Transverse colon (tissue), 4 donors: ENCODE measurements at regions not wholly inside any gene's neighbourhood (a gene's known extent, or its start where the extent isn't known, plus 50 kb on each side); places are given as distances from the start of the nearest gene placed in this dataset.
"Not testable (repeated sequence)": the region's sequence is repeated elsewhere in the genome, so short reads cannot be mapped to it uniquely, and the experiment has no call there.

ENCODE experiments used
- DNase-seq: peaks from one replicate; pipeline ENCODE4 v3.0.0-alpha.2; 2019
- H3K27ac ChIP-seq, 4 donors: fragments of 200-600 bp; sonication (generic); 2 replicates each; pipeline ENCODE4 v1.5.1; 2016 to 2018; ENCODE audit warnings: inconsistent platforms in 4 of 4
- H3K27me3 ChIP-seq: fragments of 200-600 bp; sonication (generic); 2 replicates; pipeline ENCODE4 v1.5.1; 2017; ENCODE audit warnings: inconsistent platforms
- H3K36me3 ChIP-seq, 4 donors: fragments of 200-600 bp; sonication (generic); 2 replicates each; pipeline ENCODE4 v1.5.1; 2017 to 2019; ENCODE audit warnings: inconsistent platforms in 4 of 4
- H3K4me1 ChIP-seq, 4 donors: fragments of 200-600 bp; sonication (generic); 2 replicates each; pipeline ENCODE4 v1.5.1; 2017 to 2020; ENCODE audit warnings: inconsistent platforms in 4 of 4
- H3K4me3 ChIP-seq, 4 donors: fragments of 200-600 bp; sonication (generic); 1 replicate in 1 of 4; 2 replicates in 3 of 4; pipeline versions ENCODE4 v1.5.1 to v1.6.1; 2017 to 2019; ENCODE audit warnings: inconsistent platforms in 4 of 4
- H3K9me3 ChIP-seq, 2 donors: fragments of 200-600 bp; sonication (generic); 2 replicates each; pipeline ENCODE4 v1.5.1; 2017 to 2019; ENCODE audit warnings: inconsistent platforms in 2 of 2
- CTCF ChIP-seq, 5 experiments: fragments of 200-600 bp in 3 of 5; fragments of 450-650 bp in 2 of 5; sonication (generic) in 3 of 5; IDR thresholded peaks; 1 replicate in 2 of 5; 2 replicates in 3 of 5; pipeline ENCODE4 v1.5.1; 2016 to 2017; ENCODE audit warnings: antibody characterized with exemption in 5 of 5, inconsistent platforms in 3 of 5, mild to moderate bottlenecking in 2 of 5, moderate library complexity in 1 of 5
- WGBS, 2 donors: methylation state at CpG; one replicate each; pipeline ENCODE4 v1.1.5; 2018; ENCODE audit warnings: low coverage in 1 of 2; 5-methylcytosine and 5-hydroxymethylcytosine counted together
- in situ Hi-C, 4 donors: fragments of 200-750 bp; cut with MboI; loops; one replicate each; pipeline versions ENCODE4 v1.15.0 to v1.15.1; 2017; ENCODE audit warnings: low sequenced_read_pairs in 3 of 4, low pct_ligation_motif_present in 1 of 4, low pct_unique_long_range_greater_than_20kb in 1 of 4
- intact Hi-C: fragments of 100-400 bp; cut with DNase I; formaldehyde crosslinking; loops from one replicate; pipeline ENCODE4 v1.15.1; 2023; ENCODE audit warnings: low total_unique reads

GRCh38 chr6:147651-148050 is 144.6 kb upstream of the DUSP22 start:
- 92% methylated on average over 4 of the region's 5 CpGs; no CpG with 5 or more reads in 1 of the 2 donors for WGBS, 2 donors
- H3K27me3 ChIP-seq, H3K4me3 ChIP-seq, H3K4me1 ChIP-seq, DNase-seq, H3K36me3 ChIP-seq, intact Hi-C loops, H3K9me3 ChIP-seq, in situ Hi-C loops, H3K27ac ChIP-seq: not testable (repeated sequence)

- H3K4me3 ChIP-seq, H3K4me1 ChIP-seq, H3K9me3 ChIP-seq, H3K36me3 ChIP-seq, in situ Hi-C loops, H3K27ac ChIP-seq, intact Hi-C loops, H3K27me3 ChIP-seq: not testable (repeated sequence)
- peak; percentile 29 for DNase-seq
- 91% methylated on average over 49 of the region's 61 CpGs; no CpG with 5 or more reads in 1 of the 2 donors for WGBS, 2 donors
- peak in 3 of 5 experiments; percentile 26 to 34 (median 34) for TF ChIP-seq CTCF (IDR thresholded peaks at IDR 0.05)
These were observed 144.0 kb upstream of the DUSP22 start for GRCh38 chr6:148051-148984.

GRCh38 chr6:150147-150546 is 142.1 kb upstream of the DUSP22 start:
- H3K27me3 ChIP-seq, H3K4me3 ChIP-seq, intact Hi-C loops, H3K36me3 ChIP-seq, H3K4me1 ChIP-seq, H3K27ac ChIP-seq, DNase-seq, H3K9me3 ChIP-seq, in situ Hi-C loops: not testable (repeated sequence)
- WGBS, 2 donors: 60 to 61% methylated on average over 1 of the region's 1 CpG

GRCh38 chr6:152436-152835 is 139.9 kb upstream of the DUSP22 start:
- H3K27me3 ChIP-seq, DNase-seq, H3K4me1 ChIP-seq, H3K27ac ChIP-seq, in situ Hi-C loops, H3K9me3 ChIP-seq, H3K36me3 ChIP-seq, H3K4me3 ChIP-seq, intact Hi-C loops: not testable (repeated sequence)
- 78 to 85% methylated on average over 3 of the region's 3 CpGs for WGBS, 2 donors

GRCh38 chr6:153026-153425 is 139.3 kb upstream of the DUSP22 start:
- H3K27me3 ChIP-seq, H3K4me1 ChIP-seq, DNase-seq, H3K4me3 ChIP-seq, H3K27ac ChIP-seq, intact Hi-C loops, H3K36me3 ChIP-seq, H3K9me3 ChIP-seq, in situ Hi-C loops: not testable (repeated sequence)
- WGBS, 2 donors: 0 to 14% methylated on average over 2 of the region's 2 CpGs

GRCh38 chr6:153867-154266 is 138.4 kb upstream of the DUSP22 start:
- H3K27me3 ChIP-seq: peaks cover 15% of the 10 kb centered on the region
- DNase-seq, H3K4me1 ChIP-seq, in situ Hi-C loops, H3K9me3 ChIP-seq, H3K27ac ChIP-seq, intact Hi-C loops, H3K36me3 ChIP-seq, H3K4me3 ChIP-seq: not testable (repeated sequence)
- WGBS, 2 donors: 46 to 60% methylated on average over 2 to 3 of the region's 3 CpGs

GRCh38 chr6:154321-155092 is 137.8 kb upstream of the DUSP22 start:
- H3K9me3 ChIP-seq, intact Hi-C loops, H3K36me3 ChIP-seq, H3K4me3 ChIP-seq, DNase-seq, H3K4me1 ChIP-seq, H3K27ac ChIP-seq, in situ Hi-C loops: not testable (repeated sequence)
- WGBS, 2 donors: 56 to 71% methylated on average over 9 of the region's 9 CpGs
- H3K27me3 ChIP-seq: peaks cover 15% of the 10 kb centered on the region
